HG03432 (cell line): ENCODE measurements at regions not wholly inside any gene's neighbourhood (a gene's known extent, or its start where the extent isn't known, plus 50 kb on each side); places are given as distances from the start of the nearest gene placed in this dataset.

ENCODE experiments used
- ATAC-seq: cut with Tn5 transposase; IDR thresholded peaks from one replicate; pipeline ENCODE4 v1.9.1; 2021; ENCODE audit warnings: mild to moderate bottlenecking, moderate library complexity; ENCODE audit not compliant: unreplicated experiment

DNA sequence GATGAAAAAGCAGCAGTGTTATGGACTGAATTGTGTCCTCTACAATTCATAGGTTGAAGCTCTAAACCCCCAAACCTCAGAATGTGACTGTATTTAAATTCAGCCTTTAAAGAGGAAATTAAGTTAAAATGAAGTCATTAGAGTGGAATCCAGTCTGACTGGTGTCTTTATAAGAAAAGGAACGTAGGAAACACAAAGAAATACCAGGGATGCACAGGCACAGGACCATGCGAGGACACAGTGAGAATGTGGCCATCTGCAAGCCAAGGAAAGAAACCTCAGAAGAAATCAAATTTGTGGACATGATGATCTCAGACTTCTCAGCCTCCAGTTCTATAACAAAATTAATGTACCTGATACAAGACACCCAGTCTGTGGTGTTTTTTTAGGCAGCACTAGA lies 971.2 kb upstream of the CDH9 start:
- ATAC-seq: no peak

DNA sequence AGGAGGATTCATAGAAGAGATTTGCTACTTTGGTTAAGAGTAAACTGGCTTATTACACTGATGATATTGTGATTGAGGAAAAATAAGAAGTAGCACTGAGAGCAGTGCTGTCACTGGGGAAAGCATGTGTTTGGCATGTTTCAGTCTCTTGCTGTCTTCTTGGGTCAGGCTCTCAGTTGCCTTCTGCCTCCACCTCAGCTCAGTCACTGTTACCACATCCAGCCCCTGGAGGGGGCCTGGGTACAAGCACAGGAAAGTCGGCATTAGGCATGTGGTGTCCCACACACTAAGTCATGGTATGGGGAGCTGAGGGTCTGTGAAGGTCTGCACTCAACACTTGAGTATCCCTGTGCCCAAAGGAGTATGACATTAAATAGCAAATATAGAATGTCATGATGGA lies 958.3 kb upstream of the CDH9 start:
- ATAC-seq: no peak

- peak; percentile 44 for ATAC-seq
Measured at GRCh38 chr5:27995867-27996266, 957.5 kb upstream of the CDH9 start.

DNA sequence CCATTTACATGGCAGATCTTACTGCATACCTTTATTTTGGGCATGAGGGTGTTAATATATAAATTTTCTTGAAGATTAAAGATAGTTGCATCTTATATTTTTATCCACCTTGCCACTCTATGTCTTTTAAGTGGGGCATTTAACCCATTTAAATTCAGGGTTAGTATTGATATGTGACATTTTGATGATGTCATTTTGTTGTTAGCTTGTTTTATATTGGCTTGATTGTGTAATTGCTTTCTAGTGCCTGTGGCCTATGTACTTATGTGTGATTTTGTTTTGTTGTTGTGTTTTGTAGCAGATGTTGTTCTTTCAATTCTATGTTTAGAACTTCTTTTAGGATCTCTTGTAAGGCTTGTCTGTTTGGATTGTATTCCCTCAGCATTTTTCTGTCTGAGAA lies 939.9 kb upstream of the CDH9 start:
- ATAC-seq: no peak

DNA sequence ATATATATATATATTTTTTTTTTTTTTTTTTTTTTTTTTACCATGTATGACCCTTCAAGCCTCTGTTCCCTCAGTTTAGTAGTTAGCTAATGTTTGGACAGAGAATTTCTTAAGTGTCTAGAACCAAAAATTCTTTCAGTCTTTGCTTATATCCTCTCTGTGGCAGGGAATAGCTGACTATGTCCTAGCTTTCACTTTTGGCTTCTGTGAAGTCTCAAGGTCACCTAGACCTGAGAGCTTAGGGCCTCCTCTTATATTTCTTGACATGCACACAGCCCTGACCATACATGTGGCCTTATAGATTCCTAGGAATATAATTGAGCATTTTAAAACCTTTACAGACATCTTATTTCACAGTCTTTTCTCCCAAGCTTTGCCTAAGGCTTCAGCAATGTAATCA lies 930.8 kb upstream of the CDH9 start:
- ATAC-seq: no peak

DNA sequence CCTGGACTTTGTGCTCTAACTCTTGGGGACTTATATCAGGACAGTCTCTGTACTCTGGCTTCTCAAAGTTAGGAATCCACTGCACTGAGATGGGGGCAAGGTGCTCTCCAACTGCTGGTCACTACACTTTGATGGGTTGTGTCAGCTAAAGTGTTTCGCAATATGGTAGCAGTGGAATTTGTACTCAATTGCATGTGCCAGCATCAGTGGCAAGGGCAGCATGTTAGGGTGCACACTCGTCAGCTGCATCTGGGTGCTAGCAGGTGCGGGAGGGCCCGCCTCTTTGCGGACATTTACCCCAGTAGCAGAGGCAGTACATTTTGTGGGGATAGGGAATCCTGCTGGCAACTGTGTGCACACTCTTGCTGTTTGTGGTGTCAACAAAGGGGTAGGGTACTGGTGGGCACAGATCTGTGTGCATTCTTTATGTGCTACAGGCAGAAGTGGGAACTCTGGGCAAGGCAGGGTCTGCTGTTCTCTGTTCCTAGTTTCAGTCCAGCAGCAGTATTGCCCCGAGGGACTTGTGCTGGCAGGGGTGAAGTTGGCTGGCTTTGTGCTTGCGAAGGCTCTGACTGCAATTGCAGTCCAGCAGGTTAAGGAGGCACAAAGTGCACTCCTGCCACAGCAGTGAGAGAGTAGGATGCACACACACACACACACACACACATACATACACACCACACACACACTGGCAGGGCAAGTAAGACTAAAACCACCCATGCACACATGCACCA lies 924.8 kb upstream of the CDH9 start:
- no peak for ATAC-seq

- ATAC-seq: no peak
Measured at GRCh38 chr5:27962198-27962597, 923.8 kb upstream of the CDH9 start.

- ATAC-seq: no peak
Measured at GRCh38 chr5:27947088-27947487, 908.7 kb upstream of the CDH9 start.

DNA sequence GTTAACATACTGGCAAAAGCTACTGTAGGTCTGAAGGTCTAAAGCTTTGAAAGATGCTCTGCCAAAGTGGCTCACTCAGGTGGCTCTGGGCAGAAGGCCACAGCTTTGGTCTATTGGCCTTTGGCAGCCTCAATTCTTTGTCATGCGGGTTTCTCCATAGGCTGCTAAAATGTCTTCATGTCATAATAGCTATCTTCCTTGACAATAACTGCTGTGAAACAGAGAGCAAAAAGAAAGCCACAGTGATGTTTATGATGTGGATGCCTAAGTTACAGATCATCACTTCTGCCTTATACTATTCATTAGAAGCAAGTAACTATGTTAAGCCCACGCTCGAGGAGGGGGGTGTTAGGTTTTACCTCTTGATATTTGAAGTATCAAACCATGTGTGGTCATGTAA lies 906.1 kb upstream of the CDH9 start:
- no peak for ATAC-seq

DNA sequence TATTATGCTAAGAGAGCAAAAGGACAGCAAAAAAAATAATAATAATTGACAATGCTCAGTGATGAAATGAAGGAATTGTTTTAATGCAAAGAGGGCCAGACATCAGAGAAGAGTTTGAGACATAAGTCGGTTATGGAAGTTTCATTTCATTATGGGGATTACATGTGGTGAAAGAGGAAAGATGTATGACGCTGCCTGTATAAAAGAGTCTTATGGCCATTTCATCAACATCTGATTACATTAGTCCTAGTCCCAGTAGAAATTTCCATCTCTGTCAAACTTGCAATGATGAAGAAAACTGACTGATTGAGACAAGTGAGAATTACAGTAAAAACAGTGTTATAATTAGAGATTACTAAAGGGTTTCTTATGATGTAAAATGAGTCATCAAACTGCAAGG lies 900.6 kb upstream of the CDH9 start:
- ATAC-seq: no peak

DNA sequence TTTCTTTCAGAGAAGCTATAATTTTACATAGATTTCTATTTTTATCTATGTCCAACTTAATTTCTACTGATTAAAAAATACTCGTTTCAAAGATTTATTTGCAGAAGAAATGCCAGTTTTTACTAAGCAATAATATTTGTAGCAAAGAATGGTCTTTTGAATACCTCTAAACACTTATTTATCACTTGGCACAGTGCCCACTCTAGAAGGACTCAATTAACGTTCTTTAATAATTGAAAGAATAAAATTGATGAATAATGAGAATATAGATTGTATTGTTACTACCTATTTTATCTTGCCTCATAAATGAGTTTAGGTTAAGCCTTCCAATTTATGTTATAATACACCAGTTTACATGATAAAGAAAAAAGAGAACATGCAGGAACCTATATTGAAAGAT lies 889.7 kb upstream of the CDH9 start:
- ATAC-seq: no peak

DNA sequence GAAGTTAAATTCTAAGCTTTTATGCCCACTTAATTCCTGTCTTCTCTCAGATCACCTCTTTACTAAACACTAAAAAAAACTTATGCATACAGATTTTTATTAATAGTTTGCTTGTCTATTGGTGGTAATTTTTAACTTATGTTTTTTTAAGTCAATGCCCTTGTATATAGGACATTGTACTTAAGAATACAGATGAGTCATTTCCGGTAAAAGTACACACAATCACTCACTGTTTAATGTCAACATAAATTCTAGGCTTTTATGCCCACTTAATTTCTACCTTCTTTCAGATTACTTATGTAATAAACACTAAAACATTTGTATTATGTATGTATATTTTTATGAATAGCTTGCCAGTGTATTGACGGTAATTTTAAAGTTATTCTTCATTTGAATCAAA lies 872.8 kb upstream of the CDH9 start:
- ATAC-seq: no peak

DNA sequence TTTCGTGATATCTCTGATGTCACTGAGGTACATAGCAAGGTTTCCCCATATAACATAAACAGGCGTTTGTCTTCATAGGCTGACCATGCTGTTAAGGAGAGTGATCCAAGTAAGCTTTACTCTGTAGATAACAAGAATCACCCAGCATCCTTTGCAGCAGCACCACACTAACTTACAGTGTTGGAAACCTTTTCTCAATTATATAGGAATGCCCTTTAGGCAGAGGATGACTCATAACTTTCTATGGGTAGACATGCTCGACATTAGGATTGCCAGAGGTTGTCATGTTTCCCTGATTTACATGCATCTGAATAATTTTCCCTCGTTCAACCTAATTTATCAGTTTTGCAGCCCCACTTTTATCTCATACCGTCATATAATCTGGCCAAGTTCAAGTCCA lies 870.0 kb upstream of the CDH9 start:
- ATAC-seq: no peak

DNA sequence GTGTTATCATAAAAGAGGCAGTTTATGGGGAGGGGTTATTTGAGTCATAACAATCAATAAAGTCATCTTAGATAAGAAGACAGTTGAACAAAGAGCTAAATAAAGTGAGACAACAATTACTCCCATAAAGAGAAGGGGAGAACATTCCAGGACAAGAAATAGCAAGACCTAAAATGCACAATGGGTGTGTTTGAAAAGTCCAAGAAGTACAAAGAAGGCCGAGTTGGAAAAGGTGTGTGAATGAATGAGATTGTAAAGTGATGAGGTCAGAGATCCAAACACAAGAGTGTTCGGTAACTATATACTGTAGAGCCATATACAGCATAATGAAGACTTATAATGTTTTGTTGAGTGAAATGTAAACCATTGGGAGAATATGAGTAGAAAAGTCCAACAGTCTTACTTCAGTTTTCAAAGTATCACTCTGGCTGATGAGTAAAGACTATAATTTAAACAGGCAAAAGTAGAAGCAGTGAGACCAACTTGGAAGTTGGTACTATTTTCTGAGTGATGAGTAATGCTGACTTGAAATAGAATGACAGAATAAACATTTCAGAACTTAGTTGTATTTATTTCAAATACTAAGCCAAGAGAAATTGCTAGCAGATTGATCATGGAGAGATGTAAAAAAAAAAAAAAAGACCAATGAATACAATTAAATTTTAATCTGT lies 868.7 kb upstream of the CDH9 start:
- ATAC-seq: no peak

DNA sequence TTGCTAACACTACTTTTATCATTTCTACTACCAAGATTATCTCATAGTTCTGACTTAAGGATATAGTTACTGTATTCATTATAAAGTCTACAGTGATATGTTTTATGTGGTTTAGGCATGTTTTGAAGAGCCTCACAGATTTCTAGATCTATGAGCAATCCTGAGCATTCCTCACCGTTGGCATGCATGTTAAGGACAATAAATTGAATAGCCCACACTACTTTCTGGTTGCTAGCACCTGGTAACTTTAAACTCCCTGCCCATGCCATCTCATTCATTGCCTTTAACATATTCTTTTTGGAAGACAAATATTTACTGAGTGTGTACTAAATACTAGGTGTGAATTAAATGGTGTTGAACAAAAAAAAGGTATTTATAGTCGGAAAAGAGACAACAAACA lies 868.1 kb upstream of the CDH9 start:
- no peak for ATAC-seq

GRCh38 chr5:27900761-27901160 lies 862.4 kb upstream of the CDH9 start:
- ATAC-seq: no peak

GRCh38 chr5:27876071-27876470 lies 837.7 kb upstream of the CDH9 start:
- ATAC-seq: no peak

DNA sequence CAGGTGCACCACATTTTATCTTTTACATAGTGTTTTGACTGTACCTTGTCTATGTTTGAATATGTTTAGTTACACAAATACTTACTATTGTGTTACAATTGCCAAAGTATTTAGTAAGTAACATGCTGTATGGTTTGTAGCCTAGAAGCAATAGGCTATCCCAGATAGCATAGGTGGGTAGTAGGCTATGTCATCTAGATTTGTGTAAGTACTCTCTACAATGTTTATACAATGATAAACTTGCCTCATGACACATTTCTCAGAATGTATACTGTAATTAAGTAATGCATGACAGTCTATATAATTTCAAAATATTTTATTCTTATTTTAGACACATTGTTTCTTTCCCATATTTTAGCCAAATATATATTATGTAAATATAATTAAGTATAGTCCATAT lies 836.8 kb upstream of the CDH9 start:
- no peak for ATAC-seq

DNA sequence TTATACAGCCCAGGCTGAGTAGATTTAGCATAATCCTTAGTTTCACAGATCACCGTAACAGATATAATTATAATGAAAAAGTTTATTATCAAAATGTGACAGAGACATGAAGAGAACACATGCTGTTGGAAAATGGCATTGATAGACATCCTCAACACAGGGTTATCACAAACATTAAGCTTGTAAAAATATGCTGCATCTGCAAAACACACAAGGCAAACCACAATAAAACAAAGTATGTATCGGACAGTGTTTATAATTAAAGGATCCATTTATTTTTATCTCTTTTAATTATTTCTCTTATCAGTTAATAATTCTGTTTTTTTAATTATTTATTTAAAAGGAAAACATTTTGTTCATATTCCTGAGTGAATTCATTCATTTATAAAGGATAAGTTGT lies 829.9 kb upstream of the CDH9 start:
- no peak for ATAC-seq

DNA sequence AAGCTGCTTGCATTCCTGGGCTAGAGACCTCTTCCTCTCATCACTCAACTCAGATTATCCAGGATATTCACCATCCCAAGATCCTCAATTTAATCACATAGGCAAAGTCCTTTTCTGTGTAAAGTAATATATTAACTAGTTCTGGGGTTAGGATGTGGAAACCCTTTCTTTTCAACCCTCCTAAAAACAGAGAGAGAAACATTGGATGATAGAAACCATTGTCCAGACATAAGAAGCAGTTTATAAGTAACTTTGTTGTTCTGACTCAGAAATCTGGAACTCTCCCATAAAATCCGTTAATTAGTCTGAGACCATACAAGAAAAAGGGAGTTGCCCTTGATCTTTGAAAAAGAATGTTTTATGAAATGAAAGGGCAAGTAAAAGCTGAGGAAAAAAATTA lies 817.1 kb upstream of the CDH9 start:
- no peak for ATAC-seq

DNA sequence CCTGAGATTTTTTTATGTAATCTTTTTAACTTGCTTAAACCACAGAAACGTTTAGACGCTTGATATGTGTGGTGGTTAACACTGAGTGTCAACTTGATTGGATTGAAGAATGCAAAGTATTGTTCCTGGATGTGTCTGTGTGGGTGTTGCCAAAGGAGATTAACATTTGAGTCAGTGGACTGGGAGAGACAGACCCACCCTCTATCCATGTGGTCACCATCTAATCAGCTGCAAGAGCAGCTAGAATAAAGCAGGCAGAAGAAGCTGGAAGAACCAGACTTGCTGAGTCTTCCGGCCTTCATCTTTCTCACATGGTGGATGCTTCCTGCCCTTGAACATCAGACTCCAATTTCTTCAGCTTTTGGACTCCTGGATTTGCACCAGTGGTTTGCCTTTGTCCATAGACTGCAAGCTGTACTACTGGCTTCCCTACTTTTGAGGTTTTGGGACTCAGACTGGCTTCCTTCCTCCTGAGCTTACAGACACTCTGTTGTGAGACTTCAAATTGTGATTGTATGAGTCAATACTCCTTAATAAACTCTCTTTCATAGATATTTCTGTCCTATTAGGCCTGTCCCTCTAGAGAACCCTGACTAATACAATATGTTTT lies 816.0 kb upstream of the CDH9 start:
- ATAC-seq: no peak

DNA sequence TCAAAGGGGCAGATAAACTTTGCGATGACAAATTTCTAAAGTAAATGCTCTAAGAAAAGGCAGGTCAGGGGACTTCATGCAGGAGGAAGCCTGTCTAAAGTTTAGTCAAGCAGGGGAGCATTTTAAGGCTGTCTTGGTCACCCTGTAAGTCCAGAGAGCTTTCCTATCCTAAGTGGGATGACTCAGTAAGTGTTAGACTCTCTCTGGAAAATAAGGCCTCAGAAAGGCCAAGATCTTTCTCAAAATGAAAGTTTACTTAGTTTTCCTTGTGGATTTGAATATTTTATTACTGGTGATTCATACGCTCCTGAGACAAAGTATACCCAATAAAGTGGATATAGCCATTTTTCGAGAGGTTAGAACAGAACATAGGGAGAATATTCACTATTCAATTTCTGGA lies 806.9 kb upstream of the CDH9 start:
- no peak for ATAC-seq
